ENCODE measurements at regions not wholly inside any gene's neighbourhood (a gene's known extent, or its start where the extent isn't known, plus 50 kb on each side); places are given as distances from the start of the nearest gene placed in this dataset.

GRCh38 chr7:84642611-84643010 lies 448.0 kb upstream of the SEMA3A start:
- TF ChIP-seq, protein P1, sequence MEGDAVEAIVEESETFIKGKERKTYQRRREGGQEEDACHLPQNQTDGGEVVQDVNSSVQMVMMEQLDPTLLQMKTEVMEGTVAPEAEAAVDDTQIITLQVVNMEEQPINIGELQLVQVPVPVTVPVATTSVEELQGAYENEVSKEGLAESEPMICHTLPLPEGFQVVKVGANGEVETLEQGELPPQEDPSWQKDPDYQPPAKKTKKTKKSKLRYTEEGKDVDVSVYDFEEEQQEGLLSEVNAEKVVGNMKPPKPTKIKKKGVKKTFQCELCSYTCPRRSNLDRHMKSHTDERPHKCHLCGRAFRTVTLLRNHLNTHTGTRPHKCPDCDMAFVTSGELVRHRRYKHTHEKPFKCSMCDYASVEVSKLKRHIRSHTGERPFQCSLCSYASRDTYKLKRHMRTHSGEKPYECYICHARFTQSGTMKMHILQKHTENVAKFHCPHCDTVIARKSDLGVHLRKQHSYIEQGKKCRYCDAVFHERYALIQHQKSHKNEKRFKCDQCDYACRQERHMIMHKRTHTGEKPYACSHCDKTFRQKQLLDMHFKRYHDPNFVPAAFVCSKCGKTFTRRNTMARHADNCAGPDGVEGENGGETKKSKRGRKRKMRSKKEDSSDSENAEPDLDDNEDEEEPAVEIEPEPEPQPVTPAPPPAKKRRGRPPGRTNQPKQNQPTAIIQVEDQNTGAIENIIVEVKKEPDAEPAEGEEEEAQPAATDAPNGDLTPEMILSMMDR (conservative IDR thresholded peaks at IDR 0.05; ENCODE audit: control insufficient read depth, insufficient read depth, low read depth, low read length), result no peak
- DNase-seq (ENCODE audit: low read depth), result no peak
- no peak overlapping the region for H3K4me3 ChIP-seq (ENCODE audit: control insufficient read depth, low read depth, low read length)

GRCh38 chr7:84640637-84641036 lies 446.0 kb upstream of the SEMA3A start:
- H3K4me3 ChIP-seq (ENCODE audit: control insufficient read depth, low read depth, low read length), result no peak overlapping the region
- TF ChIP-seq, protein P1 (conservative IDR thresholded peaks at IDR 0.05; ENCODE audit: control insufficient read depth, insufficient read depth, low read depth, low read length), result no peak
- DNase-seq (ENCODE audit: low read depth), result no peak

DNA sequence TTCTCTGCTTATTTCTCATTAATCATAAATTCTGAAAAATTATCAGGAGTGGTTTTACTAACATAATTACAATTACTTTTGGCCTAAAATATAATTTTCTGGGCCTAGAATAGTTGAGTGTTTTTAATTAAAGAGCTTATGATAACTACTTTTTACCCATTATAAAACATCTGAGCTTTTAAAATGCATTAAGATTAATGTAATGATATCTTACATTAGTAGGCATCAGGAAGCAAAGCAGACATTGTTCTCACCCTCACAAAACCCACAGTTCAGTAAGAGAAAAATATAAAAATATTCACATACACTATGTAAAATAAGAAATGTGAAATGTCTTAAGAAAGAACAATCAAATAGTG lies 443.7 kb upstream of the SEMA3A start:
- H3K4me3 ChIP-seq (ENCODE audit: control insufficient read depth, low read depth, low read length), result no peak overlapping the region
- no peak for DNase-seq (ENCODE audit: low read depth)
- TF ChIP-seq, protein P1 (conservative IDR thresholded peaks at IDR 0.05; ENCODE audit: control insufficient read depth, insufficient read depth, low read depth, low read length), result no peak

DNA sequence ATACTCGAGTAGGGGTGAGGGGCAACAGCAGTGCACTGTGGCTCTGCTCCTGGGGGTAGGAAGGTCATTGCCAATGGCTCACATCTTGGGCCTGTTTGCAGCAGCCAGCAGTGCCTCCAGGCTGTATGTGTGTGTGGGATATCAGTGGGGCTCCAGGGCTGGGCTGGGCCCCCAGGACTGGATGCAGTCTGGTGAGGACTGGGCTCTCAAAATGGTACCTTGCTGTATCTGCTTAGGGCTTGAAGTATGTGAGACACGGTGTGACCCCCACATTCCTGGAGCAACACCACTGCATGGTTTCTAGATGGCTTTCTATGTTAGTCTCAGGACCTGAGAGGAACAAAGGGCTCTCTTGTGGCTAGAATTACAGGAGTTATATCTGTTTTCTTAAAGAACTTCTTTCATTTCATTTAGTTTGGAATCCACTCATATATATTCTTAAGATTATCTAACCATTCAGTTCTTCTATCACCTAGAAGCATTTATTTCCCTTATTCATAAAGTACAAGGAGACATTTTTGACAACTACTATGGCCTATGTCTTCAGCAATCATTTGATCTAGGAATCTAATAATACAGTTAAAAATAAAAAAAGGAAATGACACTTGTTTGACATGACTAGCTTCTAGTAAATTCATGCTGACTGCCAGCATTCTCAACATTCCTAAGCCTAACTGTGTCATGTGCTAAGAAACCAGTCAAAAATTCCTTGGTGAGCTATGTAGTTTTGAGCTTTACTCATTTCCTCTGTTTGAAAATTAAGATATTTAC lies 443.2 kb upstream of the SEMA3A start:
- peak; percentile 84 for DNase-seq (ENCODE audit: low read depth)
- TF ChIP-seq, protein P1 (conservative IDR thresholded peaks at IDR 0.05; ENCODE audit: control insufficient read depth, insufficient read depth, low read depth, low read length), result no peak

DNA sequence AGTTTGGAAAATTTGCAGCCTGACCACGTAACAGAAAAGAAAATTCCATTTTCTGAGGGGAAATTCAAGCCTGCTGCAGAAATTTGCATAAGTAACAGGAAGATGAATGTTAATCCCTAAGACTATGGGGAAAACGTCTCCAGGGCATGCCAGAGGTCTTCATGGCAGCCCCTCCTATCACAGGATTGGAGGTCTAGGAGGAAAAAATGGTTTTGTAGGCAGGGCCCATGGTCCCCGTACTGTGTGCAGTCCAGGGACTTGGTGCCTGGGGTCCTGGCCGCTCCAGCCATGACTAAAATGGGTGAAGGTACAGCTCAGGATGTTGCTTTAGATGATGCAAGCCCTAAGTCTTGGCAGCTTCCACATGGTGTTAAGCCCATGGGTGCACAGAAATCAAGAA lies 437.3 kb upstream of the SEMA3A start:
- no peak overlapping the region for H3K4me3 ChIP-seq (ENCODE audit: control insufficient read depth, low read depth, low read length)
- TF ChIP-seq, protein P1 (conservative IDR thresholded peaks at IDR 0.05; ENCODE audit: control insufficient read depth, insufficient read depth, low read depth, low read length), result no peak
- DNase-seq (ENCODE audit: low read depth), result no peak

More for the DNA sequence above, 443.2 kb upstream of the SEMA3A start:
- H3K4me3 ChIP-seq (ENCODE audit: control insufficient read depth, low read depth, low read length), result no peak overlapping the region

GRCh38 chr7:84629640-84630318 lies 435.2 kb upstream of the SEMA3A start:
- H3K4me3 ChIP-seq (ENCODE audit: control insufficient read depth, low read depth, low read length), result no peak overlapping the region
- TF ChIP-seq, protein P1 (conservative IDR thresholded peaks at IDR 0.05; ENCODE audit: control insufficient read depth, insufficient read depth, low read depth, low read length), result no peak
- DNase-seq (ENCODE audit: low read depth), result no peak

All from fibroblast of mammary gland (primary cell).